Natural killer cell treated with Interleukin-12 subunit alpha and Interleukin-12 subunit beta and Interleukin-15 and Interleukin-18, amount 100 ng/mL, for 72 hours (primary cell): ENCODE measurements at regions not wholly inside any gene's neighbourhood (a gene's known extent, or its start where the extent isn't known, plus 50 kb on each side); places are given as distances from the start of the nearest gene placed in this dataset.
A peak's percentile ranks its signal among the peaks of the same experiment; 100 is the strongest.

ENCODE experiments used
- ATAC-seq, 2 donors: fragments of 150-1000 bp; cut with Tn5 transposase in 1 of 2; sonication (Bioruptor Pico), chemical (Tn5 transposase) in 1 of 2; 2 replicates each; pipeline ENCODE4 v1.10.0; 2021
- DNase-seq: peaks from one replicate; pipeline ENCODE4 v3.0.0; 2022; ENCODE audit warnings: low spot score
- H3K27ac Mint-ChIP-seq, 2 donors: 1 replicate in 1 of 2; 2 replicates in 1 of 2; pipeline ENCODE4 v1.8.0; 2022; ENCODE audit warnings: mixed read lengths in 2 of 2, mild to moderate bottlenecking in 1 of 2, moderate library complexity in 1 of 2
- H3K27me3 Mint-ChIP-seq, 2 donors: 1 replicate in 1 of 2; 2 replicates in 1 of 2; pipeline ENCODE4 v1.8.0; 2022; ENCODE audit warnings: mixed read lengths in 2 of 2
- H3K36me3 Mint-ChIP-seq: one replicate; pipeline ENCODE4 v1.8.0; 2022; ENCODE audit warnings: mixed read lengths
- H3K4me1 Mint-ChIP-seq, 2 donors: 1 replicate in 1 of 2; 2 replicates in 1 of 2; pipeline ENCODE4 v1.8.0; 2022; ENCODE audit warnings: low read depth in 2 of 2, mixed read lengths in 2 of 2, mild to moderate bottlenecking in 1 of 2
- H3K4me3 Mint-ChIP-seq: one replicate; pipeline ENCODE4 v1.8.0; 2022; ENCODE audit warnings: mixed read lengths
- H3K9me3 Mint-ChIP-seq: 2 replicates; pipeline ENCODE4 v1.8.0; 2022; ENCODE audit warnings: mixed read lengths

GRCh38 chr15:80308002-80308401 lies 56.0 kb upstream of the CTXND1 start:
- peaks cover 26 to 32% of the 10 kb centered on the region in 2 donors for H3K27me3 Mint-ChIP-seq

GRCh38 chr15:80309769-80310384 lies 57.9 kb upstream of the CTXND1 start:
- no peak for DNase-seq
- Mint-ChIP-seq H3K9me3 (no peaks in the 10 kb centered on the region), H3K4me3 (no peak overlapping the region), H3K27me3 (peaks cover 23 to 30% of the 10 kb centered on the region in 2 donors), H3K36me3 (no peaks in the 10 kb centered on the region), H3K4me1 (no peaks in the 10 kb centered on the region), H3K27ac (no peak overlapping the region)
- no peak for ATAC-seq

More at GRCh38 chr15:80308002-80308401, 56.0 kb upstream of the CTXND1 start:
- DNase-seq (no peak), ATAC-seq (no peak)
- Mint-ChIP-seq H3K9me3 (no peaks in the 10 kb centered on the region), H3K36me3 (no peaks in the 10 kb centered on the region), H3K4me3 (no peak overlapping the region), H3K4me1 (no peaks in the 10 kb centered on the region), H3K27ac (no peak overlapping the region)

GRCh38 chr15:80310776-80311175 lies 58.8 kb upstream of the CTXND1 start:
- H3K36me3 Mint-ChIP-seq = no peaks in the 10 kb centered on the region
- no peak for DNase-seq
- H3K4me3 Mint-ChIP-seq = no peak overlapping the region
- no peaks in the 10 kb centered on the region for H3K9me3 Mint-ChIP-seq
- H3K27me3 Mint-ChIP-seq = peaks cover 24 to 35% of the 10 kb centered on the region in 2 donors
- H3K4me1 Mint-ChIP-seq = no peaks in the 10 kb centered on the region
- ATAC-seq = no peak
- H3K27ac Mint-ChIP-seq = no peak overlapping the region

- no peak for DNase-seq
- Mint-ChIP-seq H3K9me3 (no peaks in the 10 kb centered on the region), H3K27me3 (peaks cover 22 to 30% of the 10 kb centered on the region in 2 donors), H3K36me3 (no peaks in the 10 kb centered on the region), H3K4me3 (no peak overlapping the region), H3K27ac (no peak overlapping the region), H3K4me1 (no peaks in the 10 kb centered on the region)
- ATAC-seq = no peak
These were observed 63.4 kb upstream of the CTXND1 start for GRCh38 chr15:80315289-80315987.

- ATAC-seq (no peak), DNase-seq (no peak)
- Mint-ChIP-seq H3K9me3 (no peaks in the 10 kb centered on the region), H3K27me3 (peaks cover 23 to 30% of the 10 kb centered on the region in 2 donors), H3K4me3 (no peak overlapping the region), H3K4me1 (no peaks in the 10 kb centered on the region), H3K27ac (no peak overlapping the region), H3K36me3 (no peaks in the 10 kb centered on the region)
These were observed 65.6 kb upstream of the CTXND1 start for GRCh38 chr15:80317389-80318182.

- Mint-ChIP-seq H3K27ac (no peak overlapping the region), H3K36me3 (no peaks in the 10 kb centered on the region), H3K9me3 (peaks cover 6% of the 10 kb centered on the region), H3K4me1 (no peaks in the 10 kb centered on the region), H3K4me3 (no peak overlapping the region), H3K27me3 (peaks cover 16 to 36% of the 10 kb centered on the region in 2 donors)
- DNase-seq (no peak), ATAC-seq (no peak)
These were observed 69.8 kb upstream of the CTXND1 start for GRCh38 chr15:80321853-80322252.

- ATAC-seq (no peak), DNase-seq (no peak)
- no peaks in the 10 kb centered on the region for H3K4me1 Mint-ChIP-seq
- H3K36me3 Mint-ChIP-seq = no peaks in the 10 kb centered on the region
- H3K9me3 Mint-ChIP-seq = peaks cover 6% of the 10 kb centered on the region
- no peak overlapping the region for H3K27ac Mint-ChIP-seq
- no peak overlapping the region for H3K4me3 Mint-ChIP-seq
- H3K27me3 Mint-ChIP-seq = peaks cover 11 to 31% of the 10 kb centered on the region in 2 donors
These were observed 71.3 kb upstream of the CTXND1 start for GRCh38 chr15:80323285-80323684.

GRCh38 chr15:80324545-80325080 lies 72.6 kb upstream of the CTXND1 start:
- Mint-ChIP-seq H3K36me3 (no peaks in the 10 kb centered on the region), H3K4me1 (no peaks in the 10 kb centered on the region), H3K4me3 (no peak overlapping the region), H3K9me3 (peaks cover 6% of the 10 kb centered on the region), H3K27ac (no peak overlapping the region), H3K27me3 (peaks cover 13 to 34% of the 10 kb centered on the region in 2 donors)
- DNase-seq (no peak), ATAC-seq (no peak)

- Mint-ChIP-seq H3K27ac (no peak overlapping the region), H3K4me1 (no peaks in the 10 kb centered on the region), H3K9me3 (peaks cover 6% of the 10 kb centered on the region), H3K4me3 (no peak overlapping the region), H3K36me3 (no peaks in the 10 kb centered on the region), H3K27me3 (peaks cover 11 to 31% of the 10 kb centered on the region in 2 donors)
- no peak for ATAC-seq
- no peak for DNase-seq
These were observed 73.2 kb upstream of the CTXND1 start for GRCh38 chr15:80325206-80325605.

GRCh38 chr15:80326270-80326669 lies 74.3 kb upstream of the CTXND1 start:
- ATAC-seq = no peak
- Mint-ChIP-seq H3K4me1 (no peaks in the 10 kb centered on the region), H3K27me3 (peaks cover 6 to 25% of the 10 kb centered on the region in 2 donors), H3K4me3 (no peak overlapping the region), H3K36me3 (no peaks in the 10 kb centered on the region), H3K9me3 (peaks cover 6% of the 10 kb centered on the region), H3K27ac (no peak overlapping the region)
- no peak for DNase-seq

- H3K27me3 Mint-ChIP-seq = peaks cover 6 to 15% of the 10 kb centered on the region in 2 donors
- no peak for ATAC-seq
- H3K4me3 Mint-ChIP-seq = no peak overlapping the region
- no peaks in the 10 kb centered on the region for H3K4me1 Mint-ChIP-seq
- H3K9me3 Mint-ChIP-seq = peaks cover 6% of the 10 kb centered on the region
- H3K27ac Mint-ChIP-seq = no peak overlapping the region
- H3K36me3 Mint-ChIP-seq = no peaks in the 10 kb centered on the region
- no peak for DNase-seq
These were observed 75.7 kb upstream of the ARNT2 start for GRCh38 chr15:80328496-80328895.

- no peaks in the 10 kb centered on the region for H3K4me1 Mint-ChIP-seq
- H3K27me3 Mint-ChIP-seq = peaks cover 12 to 16% of the 10 kb centered on the region in 2 donors
- H3K4me3 Mint-ChIP-seq = no peak overlapping the region
- peak in 1 of 2 donors; percentile 46 for ATAC-seq
- no peaks in the 10 kb centered on the region for H3K9me3 Mint-ChIP-seq
- H3K27ac Mint-ChIP-seq = no peak overlapping the region
- DNase-seq = no peak
- no peaks in the 10 kb centered on the region for H3K36me3 Mint-ChIP-seq
These were observed 72.2 kb upstream of the ARNT2 start for GRCh38 chr15:80331886-80332406.

GRCh38 chr15:80333261-80333660 lies 70.9 kb upstream of the ARNT2 start:
- H3K9me3 Mint-ChIP-seq = no peaks in the 10 kb centered on the region
- H3K27me3 Mint-ChIP-seq = peaks cover 18 to 21% of the 10 kb centered on the region in 2 donors
- H3K36me3 Mint-ChIP-seq = no peaks in the 10 kb centered on the region
- no peaks in the 10 kb centered on the region for H3K4me1 Mint-ChIP-seq
- no peak overlapping the region for H3K27ac Mint-ChIP-seq
- ATAC-seq = no peak
- no peak for DNase-seq
- H3K4me3 Mint-ChIP-seq = no peak overlapping the region
